Calu3 (cell line): ENCODE measurements at regions not wholly inside any gene's neighbourhood (a gene's known extent, or its start where the extent isn't known, plus 50 kb on each side); places are given as distances from the start of the nearest gene placed in this dataset.
"Not testable (repeated sequence)": the region's sequence is repeated elsewhere in the genome, so short reads cannot be mapped to it uniquely, and the experiment has no call there.

Experiments used
- BruUV-seq: library from RNA; stranded (reverse); fragments of 400-500 nt; replicated peaks from 2 replicates; lab custom pipeline; 2021; lab: Mats Ljungman, UMichigan
- CTCF ChIA-PET: fragments of 300-600 bp; sonication (Branson Sonifier 250); formaldehyde crosslinking; loops from one replicate; lab custom pipeline; 2022; ENCODE audit warnings: antibody characterized with exemption; lab: Charles Lee
- DNase-seq: peaks from one replicate; pipeline ENCODE4 v3.0.0; 2022
- H3K27ac Mint-ChIP-seq: one replicate; pipeline ENCODE4 v1.8.0; 2022; ENCODE audit warnings: mixed read lengths; ENCODE audit not compliant: unreplicated experiment
- H3K27me3 Mint-ChIP-seq: one replicate; pipeline ENCODE4 v1.8.0; 2022; ENCODE audit warnings: mixed read lengths; ENCODE audit not compliant: unreplicated experiment
- H3K36me3 Mint-ChIP-seq: one replicate; pipeline ENCODE4 v1.8.0; 2022; ENCODE audit warnings: mild to moderate bottlenecking, moderate library complexity, mixed read lengths; ENCODE audit not compliant: insufficient read depth, unreplicated experiment
- H3K4me1 Mint-ChIP-seq: one replicate; pipeline ENCODE4 v1.8.0; 2022; ENCODE audit warnings: mild to moderate bottlenecking, low read depth, mixed read lengths; ENCODE audit not compliant: unreplicated experiment
- H3K4me3 Mint-ChIP-seq: one replicate; pipeline ENCODE4 v1.8.0; 2022; ENCODE audit warnings: mild to moderate bottlenecking, low read depth, moderate library complexity, mixed read lengths; ENCODE audit not compliant: unreplicated experiment
- H3K9me3 Mint-ChIP-seq: one replicate; pipeline ENCODE4 v1.8.0; 2022; ENCODE audit warnings: low read depth, mixed read lengths; ENCODE audit not compliant: unreplicated experiment
- intact Hi-C: fragments of 100-400 bp; cut with micrococcal nuclease; formaldehyde crosslinking; loops from one replicate; pipeline ENCODE4 v1.10.0; 2022; ENCODE audit not compliant: unreplicated experiment
- TF ChIP-seq, protein P1 (sequence below): fragments of 200-600 bp; IDR thresholded peaks from one replicate; pipeline ENCODE4 v1.8.0; 2022; ENCODE audit warnings: antibody characterized with exemption; ENCODE audit not compliant: unreplicated experiment

DNA sequence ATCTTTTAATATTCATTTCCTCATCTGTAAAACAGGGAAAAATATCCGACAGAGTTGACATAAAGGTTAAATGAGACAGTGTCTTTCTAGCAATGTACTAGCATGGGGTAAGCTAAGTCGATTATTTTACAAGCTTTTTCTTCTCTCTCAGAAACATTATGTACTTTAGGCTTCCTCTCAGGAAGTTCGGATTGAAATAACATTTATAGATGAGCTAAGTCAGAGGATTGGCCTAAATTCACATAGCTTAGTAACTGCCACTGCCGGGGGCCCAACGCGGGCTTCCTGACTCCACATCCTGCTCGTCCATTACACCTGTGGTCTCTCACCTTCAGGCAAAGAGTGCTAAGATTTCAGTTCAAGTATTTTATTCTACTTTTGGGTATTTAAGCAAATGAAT, 462.3 kb upstream of the NFIA start:
- no peak overlapping the region for H3K27ac Mint-ChIP-seq

DNA sequence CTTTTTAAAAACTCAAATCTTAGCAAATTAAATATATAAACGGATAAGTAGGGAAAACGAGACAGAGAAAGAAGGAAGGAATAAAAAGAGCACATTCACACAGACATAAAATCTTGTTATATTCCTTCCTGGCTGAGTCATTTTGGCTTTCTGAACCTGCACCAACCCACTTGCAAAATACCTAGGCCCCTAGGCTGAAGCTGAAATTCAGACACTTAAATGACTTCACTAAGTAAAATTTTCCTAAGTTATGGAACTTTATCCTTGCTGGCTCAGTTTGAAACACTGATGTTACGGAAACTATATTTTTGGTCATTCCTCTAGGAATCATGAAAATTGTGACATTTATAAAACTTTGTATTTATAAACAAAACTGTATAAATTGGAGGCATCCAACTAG, 462.8 kb upstream of the NFIA start:
- intact Hi-C loops = no loop called here
- CTCF ChIA-PET = no interaction called here
- H3K27me3 Mint-ChIP-seq = no peaks in the 10 kb centered on the region
- H3K36me3 Mint-ChIP-seq = no peaks in the 10 kb centered on the region
- H3K9me3 Mint-ChIP-seq = peaks cover 4% of the 10 kb centered on the region
- no peaks in the 10 kb centered on the region for H3K4me1 Mint-ChIP-seq
- no peak overlapping the region for H3K4me3 Mint-ChIP-seq
- no peak for DNase-seq
- no TSS peak for BruUV-seq
- TF ChIP-seq, protein P1, sequence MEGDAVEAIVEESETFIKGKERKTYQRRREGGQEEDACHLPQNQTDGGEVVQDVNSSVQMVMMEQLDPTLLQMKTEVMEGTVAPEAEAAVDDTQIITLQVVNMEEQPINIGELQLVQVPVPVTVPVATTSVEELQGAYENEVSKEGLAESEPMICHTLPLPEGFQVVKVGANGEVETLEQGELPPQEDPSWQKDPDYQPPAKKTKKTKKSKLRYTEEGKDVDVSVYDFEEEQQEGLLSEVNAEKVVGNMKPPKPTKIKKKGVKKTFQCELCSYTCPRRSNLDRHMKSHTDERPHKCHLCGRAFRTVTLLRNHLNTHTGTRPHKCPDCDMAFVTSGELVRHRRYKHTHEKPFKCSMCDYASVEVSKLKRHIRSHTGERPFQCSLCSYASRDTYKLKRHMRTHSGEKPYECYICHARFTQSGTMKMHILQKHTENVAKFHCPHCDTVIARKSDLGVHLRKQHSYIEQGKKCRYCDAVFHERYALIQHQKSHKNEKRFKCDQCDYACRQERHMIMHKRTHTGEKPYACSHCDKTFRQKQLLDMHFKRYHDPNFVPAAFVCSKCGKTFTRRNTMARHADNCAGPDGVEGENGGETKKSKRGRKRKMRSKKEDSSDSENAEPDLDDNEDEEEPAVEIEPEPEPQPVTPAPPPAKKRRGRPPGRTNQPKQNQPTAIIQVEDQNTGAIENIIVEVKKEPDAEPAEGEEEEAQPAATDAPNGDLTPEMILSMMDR = no peak
- H3K27ac Mint-ChIP-seq = no peak overlapping the region

More for the DNA sequence above, 462.3 kb upstream of the NFIA start:
- Mint-ChIP-seq H3K4me1 (no peaks in the 10 kb centered on the region), H3K9me3 (peaks cover 4% of the 10 kb centered on the region), H3K36me3 (no peaks in the 10 kb centered on the region), H3K27me3 (no peaks in the 10 kb centered on the region), H3K4me3 (no peak overlapping the region)
- TF ChIP-seq, protein P1 = no peak
- no peak for DNase-seq
- CTCF ChIA-PET = no interaction called here
- BruUV-seq = no TSS peak
- intact Hi-C loops = no loop called here

DNA sequence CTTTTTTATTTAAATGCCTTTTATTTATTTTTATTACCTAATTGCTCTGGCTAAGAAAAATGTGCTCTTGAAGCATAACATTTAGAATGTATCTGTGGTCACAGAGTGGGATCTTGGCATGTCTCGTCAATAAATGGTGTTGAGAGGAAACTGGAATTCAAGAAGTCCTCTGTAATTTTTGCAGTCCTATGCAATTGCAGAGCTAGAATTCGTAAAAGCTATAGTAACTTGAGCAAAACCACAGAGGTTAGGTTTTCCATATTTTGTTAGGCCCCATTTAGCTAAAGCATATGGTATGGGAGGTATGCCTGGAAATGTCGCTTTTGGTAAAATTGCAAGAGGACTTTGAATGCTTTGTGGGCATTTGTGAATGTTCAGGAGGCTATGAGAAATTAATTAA, 466.7 kb upstream of the NFIA start:
- H3K27me3 Mint-ChIP-seq = no peaks in the 10 kb centered on the region
- peaks cover 4% of the 10 kb centered on the region for H3K9me3 Mint-ChIP-seq
- H3K36me3 Mint-ChIP-seq = no peaks in the 10 kb centered on the region
- H3K27ac Mint-ChIP-seq = no peak overlapping the region
- DNase-seq = no peak
- BruUV-seq = no TSS peak
- no peak overlapping the region for H3K4me3 Mint-ChIP-seq
- TF ChIP-seq, protein P1 = no peak
- intact Hi-C loops = no loop called here
- CTCF ChIA-PET = no interaction called here
- H3K4me1 Mint-ChIP-seq = no peaks in the 10 kb centered on the region

DNA sequence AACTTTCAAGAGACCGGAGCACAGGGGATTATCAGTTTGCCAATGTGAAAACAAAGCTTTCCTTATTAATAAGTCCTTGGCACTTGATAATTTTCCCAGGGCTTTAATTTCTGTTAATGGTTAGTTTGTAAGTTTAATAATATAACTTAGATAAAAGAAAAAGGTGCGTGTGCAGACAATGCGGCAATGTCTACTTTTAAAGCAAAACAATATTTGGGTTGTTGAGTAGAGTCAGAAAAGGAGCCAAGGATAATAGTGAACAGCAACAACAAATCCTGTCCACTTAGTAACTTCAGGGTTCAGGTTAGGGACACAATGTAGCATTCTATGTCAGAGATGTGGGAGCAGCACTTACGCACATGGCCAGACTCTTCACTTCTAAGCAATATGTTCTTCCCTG, 469.6 kb upstream of the NFIA start:
- no TSS peak for BruUV-seq
- CTCF ChIA-PET = no interaction called here

DNA sequence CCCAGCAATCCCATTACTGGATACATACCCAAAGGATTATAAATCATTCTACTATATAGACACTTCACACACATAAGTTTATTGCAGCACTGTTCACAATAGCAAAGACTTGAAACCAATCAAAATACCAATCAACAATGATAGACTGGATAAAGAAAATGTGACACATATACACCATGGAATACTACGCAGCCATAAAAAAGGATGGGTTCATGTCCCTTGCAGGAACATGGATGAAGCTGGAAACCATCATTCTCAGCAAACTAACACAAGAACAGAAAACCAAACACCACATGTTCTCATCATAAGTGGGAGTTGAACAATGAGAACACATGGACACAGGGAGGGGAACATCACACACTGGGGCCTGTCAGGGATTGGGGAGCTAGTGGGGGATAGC, 475.4 kb upstream of the NFIA start:
- BruUV-seq, DNase-seq, H3K27ac Mint-ChIP-seq, intact Hi-C loops, H3K4me1 Mint-ChIP-seq, H3K36me3 Mint-ChIP-seq, H3K27me3 Mint-ChIP-seq, H3K4me3 Mint-ChIP-seq, H3K9me3 Mint-ChIP-seq: not testable (repeated sequence)
- CTCF ChIA-PET = interaction anchor here (0.8 kb wide), 1 partner anchor 38 kb away, joined by 3 read pairs; no protein-coding TSS in a partner anchor

More for the DNA sequence above, 469.6 kb upstream of the NFIA start:
- intact Hi-C loops = no loop called here
- Mint-ChIP-seq H3K4me3 (no peak overlapping the region), H3K4me1 (no peaks in the 10 kb centered on the region), H3K27ac (no peak overlapping the region), H3K27me3 (no peaks in the 10 kb centered on the region), H3K36me3 (no peaks in the 10 kb centered on the region), H3K9me3 (peaks cover 8% of the 10 kb centered on the region)
- no peak for DNase-seq
- TF ChIP-seq, protein P1 = no peak
